ENCODE measurements at regions not wholly inside any gene's neighbourhood (a gene's known extent, or its start where the extent isn't known, plus 50 kb on each side); places are given as distances from the start of the nearest gene placed in this dataset.

GRCh38 chr5:88540471-88541115 lies 271.9 kb upstream of the TMEM161B start:
- TF ChIP-seq GATA3 (IDR thresholded peaks at IDR 0.05; ENCODE audit: low read depth, low read length), result no peak
- no peak for TF ChIP-seq GATA2 (IDR thresholded peaks at IDR 0.05; ENCODE audit: low read depth, low read length)

DNA sequence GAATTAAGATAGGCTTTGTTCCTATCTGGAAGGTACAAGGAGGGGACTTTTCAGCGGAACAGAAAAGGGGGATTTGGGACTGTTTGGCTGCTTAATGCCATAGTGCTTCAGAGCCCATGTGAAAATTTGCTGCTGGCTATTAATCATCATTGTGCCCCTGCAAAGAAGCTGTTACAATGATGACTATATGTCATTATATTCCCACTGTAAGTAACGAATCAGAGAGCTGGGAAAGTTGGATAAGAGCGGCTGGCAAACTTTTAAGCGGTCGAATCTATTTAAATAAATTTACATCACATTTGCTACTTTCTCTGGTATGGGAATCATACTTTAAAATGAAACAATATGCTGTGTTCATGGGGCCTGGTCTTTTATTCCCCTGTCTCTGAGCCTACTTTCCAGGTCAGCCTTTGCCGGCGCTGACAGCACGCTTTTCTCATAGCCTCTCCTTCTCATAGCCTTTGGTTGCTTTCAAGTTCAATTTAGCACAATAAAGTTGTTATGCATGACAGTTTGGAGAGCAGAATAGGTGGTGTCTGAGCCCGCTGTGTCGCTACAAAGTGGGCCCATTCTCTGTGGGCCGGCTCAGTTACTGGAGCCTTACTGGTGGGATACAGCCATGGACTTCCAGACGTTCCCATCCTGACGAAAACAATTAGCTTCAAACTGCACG lies 271.2 kb upstream of the TMEM161B start:
- TF ChIP-seq GATA2 (IDR thresholded peaks at IDR 0.05; ENCODE audit: low read depth, low read length) (no peak), GATA3 (IDR thresholded peaks at IDR 0.05; ENCODE audit: low read depth, low read length) (no peak)

DNA sequence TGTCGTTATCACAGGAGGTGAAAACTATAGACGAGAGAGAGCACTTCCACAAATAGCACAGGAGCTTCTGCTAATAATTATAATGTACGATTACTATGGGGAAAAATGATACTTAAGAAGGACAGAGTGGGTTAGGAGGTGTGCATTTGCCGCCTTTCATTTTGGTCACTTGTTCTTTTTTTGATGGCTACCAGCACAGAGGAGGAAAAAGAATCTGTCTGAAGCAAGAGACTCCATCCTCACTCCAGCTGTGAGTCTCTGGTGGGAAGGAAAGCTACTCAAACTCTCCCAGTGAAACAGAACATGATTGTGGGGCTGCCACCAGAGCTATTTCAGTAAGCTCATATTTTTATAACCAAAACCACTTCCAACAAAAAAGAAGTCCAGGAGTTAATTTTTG lies 270.4 kb upstream of the TMEM161B start:
- TF ChIP-seq GATA2 (IDR thresholded peaks at IDR 0.05; ENCODE audit: low read depth, low read length), result no peak

- TF ChIP-seq GATA3 (IDR thresholded peaks at IDR 0.05; ENCODE audit: low read depth, low read length) (no peak), GATA2 (IDR thresholded peaks at IDR 0.05; ENCODE audit: low read depth, low read length) (no peak)
Measured at GRCh38 chr5:88536146-88536545, 267.5 kb upstream of the TMEM161B start.

- no peak for TF ChIP-seq GATA3 (IDR thresholded peaks at IDR 0.05; ENCODE audit: low read depth, low read length)
- no peak for TF ChIP-seq GATA2 (IDR thresholded peaks at IDR 0.05; ENCODE audit: low read depth, low read length)
Measured at GRCh38 chr5:88524941-88525340, 256.3 kb upstream of the TMEM161B start.

- TF ChIP-seq GATA3 (IDR thresholded peaks at IDR 0.05; ENCODE audit: low read depth, low read length) (no peak), GATA2 (IDR thresholded peaks at IDR 0.05; ENCODE audit: low read depth, low read length) (no peak)
Measured at GRCh38 chr5:88519066-88519465, 250.4 kb upstream of the TMEM161B start.

- TF ChIP-seq GATA2 (IDR thresholded peaks at IDR 0.05; ENCODE audit: low read depth, low read length) (no peak), GATA3 (IDR thresholded peaks at IDR 0.05; ENCODE audit: low read depth, low read length) (no peak)
Measured at GRCh38 chr5:88518131-88519016, 249.7 kb upstream of the TMEM161B start.

- TF ChIP-seq GATA3 (IDR thresholded peaks at IDR 0.05; ENCODE audit: low read depth, low read length), result no peak
- no peak for TF ChIP-seq GATA2 (IDR thresholded peaks at IDR 0.05; ENCODE audit: low read depth, low read length)
Measured at GRCh38 chr5:88515881-88516819, 247.5 kb upstream of the TMEM161B start.

GRCh38 chr5:88515068-88515467 lies 246.4 kb upstream of the TMEM161B start:
- TF ChIP-seq GATA3 (IDR thresholded peaks at IDR 0.05; ENCODE audit: low read depth, low read length) (no peak), GATA2 (IDR thresholded peaks at IDR 0.05; ENCODE audit: low read depth, low read length) (no peak)

GRCh38 chr5:88509403-88509802 lies 240.8 kb upstream of the TMEM161B start:
- no peak for TF ChIP-seq GATA3 (IDR thresholded peaks at IDR 0.05; ENCODE audit: low read depth, low read length)
- no peak for TF ChIP-seq GATA2 (IDR thresholded peaks at IDR 0.05; ENCODE audit: low read depth, low read length)

- no peak for TF ChIP-seq GATA2 (IDR thresholded peaks at IDR 0.05; ENCODE audit: low read depth, low read length)
- no peak for TF ChIP-seq GATA3 (IDR thresholded peaks at IDR 0.05; ENCODE audit: low read depth, low read length)
Measured at GRCh38 chr5:88507261-88507660, 238.6 kb upstream of the TMEM161B start.

- TF ChIP-seq GATA3 (IDR thresholded peaks at IDR 0.05; ENCODE audit: low read depth, low read length), result peak; percentile 45
- no peak for TF ChIP-seq GATA2 (IDR thresholded peaks at IDR 0.05; ENCODE audit: low read depth, low read length)
Measured at GRCh38 chr5:88503406-88503805, 234.8 kb upstream of the TMEM161B start.

DNA sequence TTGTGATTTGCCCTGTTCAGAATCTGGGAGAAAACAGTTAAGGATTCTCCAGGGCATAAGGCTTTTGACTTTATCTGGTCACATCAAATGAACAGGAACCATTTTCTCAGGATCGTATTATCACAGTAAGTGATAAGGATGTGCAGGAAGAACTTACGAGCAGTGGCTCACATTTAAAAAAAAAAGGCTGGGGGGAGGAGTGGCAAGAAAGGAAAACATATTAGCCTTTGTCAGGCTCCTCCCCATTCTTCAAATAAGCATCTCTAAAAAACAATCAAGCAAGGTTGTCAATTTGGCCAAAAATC lies 234.3 kb upstream of the TMEM161B start:
- TF ChIP-seq GATA2 (IDR thresholded peaks at IDR 0.05; ENCODE audit: low read depth, low read length) (no peak), GATA3 (IDR thresholded peaks at IDR 0.05; ENCODE audit: low read depth, low read length) (no peak)
